SJCRH30 (cell line): ENCODE measurements at regions not wholly inside any gene's neighbourhood (a gene's known extent, or its start where the extent isn't known, plus 50 kb on each side); places are given as distances from the start of the nearest gene placed in this dataset.

Source experiments
- DNase-seq, 2 experiments: peaks; one replicate each; pipeline ENCODE4 v3.0.0-alpha.2; 2015 to 2020
- H3K27ac ChIP-seq: fragments of 250-450 bp; sonication (Bioruptor Pico); 2 replicates; pipeline ENCODE4 v1.5.1; 2020; ENCODE audit warnings: mild to moderate bottlenecking, moderate library complexity
- H3K27me3 ChIP-seq: fragments of 250-450 bp; sonication (Bioruptor Pico); 2 replicates; pipeline ENCODE4 v1.5.1; 2020; ENCODE audit warnings: mild to moderate bottlenecking, moderate library complexity
- H3K36me3 ChIP-seq: fragments of 250-450 bp; sonication (Bioruptor Pico); 2 replicates; pipeline ENCODE4 v1.5.1; 2020; ENCODE audit warnings: mild to moderate bottlenecking, moderate library complexity
- H3K4me1 ChIP-seq: fragments of 250-450 bp; sonication (Bioruptor Pico); 2 replicates; pipeline ENCODE4 v1.5.1; 2020; ENCODE audit warnings: mild to moderate bottlenecking, moderate library complexity
- H3K4me3 ChIP-seq: fragments of 250-450 bp; sonication (Bioruptor Pico); 2 replicates; pipeline ENCODE4 v1.5.1; 2020; ENCODE audit warnings: mild to moderate bottlenecking, moderate library complexity
- H3K9me3 ChIP-seq: fragments of 250-450 bp; sonication (Bioruptor Pico); replicated peaks from 2 replicates; pipeline ENCODE4 v1.5.1; 2020; ENCODE audit warnings: mild to moderate bottlenecking, moderate library complexity

- Histone ChIP-seq H3K27me3 (no peaks in the 10 kb centered on the region), H3K27ac (no peak overlapping the region), H3K36me3 (no peaks in the 10 kb centered on the region), H3K9me3 (peaks cover 6% of the 10 kb centered on the region; the same call in 1 of the 2 replicates), H3K4me1 (peaks cover 19% of the 10 kb centered on the region), H3K4me3 (no peak overlapping the region)
- DNase-seq = no peak
These were observed 121.0 kb downstream of the FHL5 start for GRCh38 chr6:96683819-96684528.

GRCh38 chr6:96682017-96682416 lies 119.1 kb downstream of the FHL5 start:
- no peak for DNase-seq
- no peaks in the 10 kb centered on the region for H3K27me3 ChIP-seq

GRCh38 chr6:96675597-96675996 lies 112.7 kb downstream of the FHL5 start:
- Histone ChIP-seq H3K4me3 (no peak overlapping the region), H3K9me3 (no peaks in the 10 kb centered on the region), H3K4me1 (no peaks in the 10 kb centered on the region), H3K36me3 (no peaks in the 10 kb centered on the region), H3K27me3 (no peaks in the 10 kb centered on the region), H3K27ac (no peak overlapping the region)
- peak in 1 of 2 experiments; percentile 6 for DNase-seq

More at GRCh38 chr6:96682017-96682416, 119.1 kb downstream of the FHL5 start:
- Histone ChIP-seq H3K36me3 (no peaks in the 10 kb centered on the region), H3K4me1 (peaks cover 8% of the 10 kb centered on the region), H3K27ac (no peak overlapping the region), H3K4me3 (no peak overlapping the region), H3K9me3 (peaks cover 6% of the 10 kb centered on the region; the same call in 1 of the 2 replicates)
